ENCODE measurements at regions not wholly inside any gene's neighbourhood (a gene's known extent, or its start where the extent isn't known, plus 50 kb on each side); places are given as distances from the start of the nearest gene placed in this dataset.

- peaks cover 0 to 5% (median 0%) of the 10 kb centered on the region in 4 donors for H3K4me1 ChIP-seq
- H3K9me3 ChIP-seq: no peaks in the 10 kb centered on the region
- intact Hi-C loops (cut with DNase I; ENCODE audit: low total_unique reads): no loop called here
- 71 to 75% methylated on average over 5 of the region's 5 CpGs for WGBS, 2 donors (ENCODE audit: low coverage in 1 of 2)
- no peak for DNase-seq
- in situ Hi-C loops (cut with MboI; ENCODE audit: low pct_ligation_motif_present in 1 of 4, low pct_unique_long_range_greater_than_20kb in 1 of 4, low sequenced_read_pairs in 3 of 4): loop anchor here in 2 of 4 donors (25.0 kb wide), 1 partner anchor 649 kb away; no protein-coding TSS in a partner anchor
- no peak overlapping the region for H3K4me3 ChIP-seq
- no peaks in the 10 kb centered on the region for H3K36me3 ChIP-seq
- no peak overlapping the region for H3K27ac ChIP-seq
- H3K27me3 ChIP-seq: no peaks in the 10 kb centered on the region
- TF ChIP-seq EP300 (IDR thresholded peaks at IDR 0.05; ENCODE audit: low read depth) (no peak), POLR2A (IDR thresholded peaks at IDR 0.05) (no peak), POLR2AphosphoS5 (IDR thresholded peaks at IDR 0.05) (no peak)
- TF ChIP-seq, protein P1, sequence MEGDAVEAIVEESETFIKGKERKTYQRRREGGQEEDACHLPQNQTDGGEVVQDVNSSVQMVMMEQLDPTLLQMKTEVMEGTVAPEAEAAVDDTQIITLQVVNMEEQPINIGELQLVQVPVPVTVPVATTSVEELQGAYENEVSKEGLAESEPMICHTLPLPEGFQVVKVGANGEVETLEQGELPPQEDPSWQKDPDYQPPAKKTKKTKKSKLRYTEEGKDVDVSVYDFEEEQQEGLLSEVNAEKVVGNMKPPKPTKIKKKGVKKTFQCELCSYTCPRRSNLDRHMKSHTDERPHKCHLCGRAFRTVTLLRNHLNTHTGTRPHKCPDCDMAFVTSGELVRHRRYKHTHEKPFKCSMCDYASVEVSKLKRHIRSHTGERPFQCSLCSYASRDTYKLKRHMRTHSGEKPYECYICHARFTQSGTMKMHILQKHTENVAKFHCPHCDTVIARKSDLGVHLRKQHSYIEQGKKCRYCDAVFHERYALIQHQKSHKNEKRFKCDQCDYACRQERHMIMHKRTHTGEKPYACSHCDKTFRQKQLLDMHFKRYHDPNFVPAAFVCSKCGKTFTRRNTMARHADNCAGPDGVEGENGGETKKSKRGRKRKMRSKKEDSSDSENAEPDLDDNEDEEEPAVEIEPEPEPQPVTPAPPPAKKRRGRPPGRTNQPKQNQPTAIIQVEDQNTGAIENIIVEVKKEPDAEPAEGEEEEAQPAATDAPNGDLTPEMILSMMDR (IDR thresholded peaks at IDR 0.05): no peak
These were observed 112.5 kb downstream of the WDR11 start for GRCh38 chr10:120963594-120964220.

- in situ Hi-C loops (cut with MboI; ENCODE audit: low pct_ligation_motif_present in 1 of 4, low pct_unique_long_range_greater_than_20kb in 1 of 4, low sequenced_read_pairs in 3 of 4): loop anchor here in 2 of 4 donors (25.0 kb wide), 1 partner anchor 646 kb away; no protein-coding TSS in a partner anchor
- 82 to 100% methylated on average over 3 to 6 of the region's 6 CpGs for WGBS, 2 donors (ENCODE audit: low coverage in 1 of 2)
- H3K9me3 ChIP-seq: no peaks in the 10 kb centered on the region
These were observed 115.5 kb downstream of the WDR11 start for GRCh38 chr10:120966657-120967045.

GRCh38 chr10:120969219-120969645, 118.1 kb downstream of the WDR11 start:
- WGBS, 2 donors (ENCODE audit: low coverage in 1 of 2): 57 to 67% methylated on average over 5 of the region's 5 CpGs
- in situ Hi-C loops (cut with MboI; ENCODE audit: low pct_ligation_motif_present in 1 of 4, low pct_unique_long_range_greater_than_20kb in 1 of 4, low sequenced_read_pairs in 3 of 4): loop anchor here in 2 of 4 donors (25.0 kb wide), 1 partner anchor 643 kb away; no protein-coding TSS in a partner anchor
- no peak overlapping the region for H3K27ac ChIP-seq

More at GRCh38 chr10:120966657-120967045, 115.5 kb downstream of the WDR11 start:
- Histone ChIP-seq H3K36me3 (no peaks in the 10 kb centered on the region), H3K4me1 (peaks cover 0 to 5% (median 0%) of the 10 kb centered on the region in 4 donors), H3K4me3 (no peak overlapping the region), H3K27me3 (no peaks in the 10 kb centered on the region), H3K27ac (no peak overlapping the region)
- no peak for DNase-seq
- intact Hi-C loops (cut with DNase I; ENCODE audit: low total_unique reads): no loop called here
- TF ChIP-seq, protein P1 (IDR thresholded peaks at IDR 0.05): no peak
- TF ChIP-seq POLR2AphosphoS5 (IDR thresholded peaks at IDR 0.05) (no peak), POLR2A (IDR thresholded peaks at IDR 0.05) (no peak), EP300 (IDR thresholded peaks at IDR 0.05; ENCODE audit: low read depth) (no peak)

DNA sequence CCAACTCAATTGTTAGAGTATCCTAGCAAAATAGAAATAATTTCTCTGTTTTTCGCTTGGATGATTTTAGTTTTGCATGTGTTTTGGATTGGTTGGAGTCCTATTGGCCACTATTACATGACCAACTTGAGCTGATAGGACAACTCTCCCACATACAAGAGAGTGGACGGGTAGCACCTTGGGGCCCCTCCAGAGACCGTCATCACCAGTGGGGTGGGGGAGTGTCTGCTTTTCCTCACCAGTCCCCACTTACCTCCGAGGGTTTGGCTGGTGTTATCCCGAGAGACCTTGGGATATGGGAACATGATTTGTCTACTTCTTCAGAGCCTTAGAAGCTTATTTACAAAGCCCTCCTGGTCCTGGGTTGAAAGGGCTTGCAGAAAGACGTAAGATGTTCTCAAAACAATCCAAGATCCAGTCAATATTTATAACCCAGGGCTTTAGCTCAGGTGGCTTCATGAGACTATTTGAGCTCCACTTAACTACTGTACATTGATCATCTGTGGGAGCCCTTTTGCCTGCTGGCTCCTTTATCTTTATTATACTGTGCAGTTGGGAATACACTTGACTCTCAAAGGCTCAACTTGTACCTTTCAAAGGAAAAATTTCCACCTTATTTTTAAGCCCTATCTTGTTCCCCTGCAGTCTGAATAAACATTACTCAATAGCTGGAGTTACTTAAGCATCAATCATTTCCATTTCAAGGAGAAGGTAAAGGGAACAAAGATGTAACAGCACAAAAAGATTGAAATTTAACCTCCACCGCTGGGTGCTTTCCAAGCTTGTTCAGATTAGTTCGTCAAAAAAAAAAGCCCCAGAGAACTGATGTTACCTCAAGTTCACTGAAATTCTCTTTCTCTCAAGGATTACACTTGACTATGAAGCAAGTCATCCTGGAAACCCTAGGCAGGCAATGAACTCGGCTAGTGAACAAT, 119.7 kb downstream of the WDR11 start:
- 84 to 100% methylated on average over 4 to 9 of the region's 9 CpGs for WGBS, 2 donors (ENCODE audit: low coverage in 1 of 2)
- TF ChIP-seq, protein P1 (IDR thresholded peaks at IDR 0.05): no peak
- TF ChIP-seq POLR2AphosphoS5 (IDR thresholded peaks at IDR 0.05) (no peak), POLR2A (IDR thresholded peaks at IDR 0.05) (no peak), EP300 (IDR thresholded peaks at IDR 0.05; ENCODE audit: low read depth) (no peak)
- H3K4me3 ChIP-seq: no peak overlapping the region
- in situ Hi-C loops (cut with MboI; ENCODE audit: low pct_ligation_motif_present in 1 of 4, low pct_unique_long_range_greater_than_20kb in 1 of 4, low sequenced_read_pairs in 3 of 4): loop anchor here in 2 of 4 donors (25.0 kb wide), 1 partner anchor 641 kb away; no protein-coding TSS in a partner anchor
- H3K27me3 ChIP-seq: peaks cover 11% of the 10 kb centered on the region
- no peak for DNase-seq
- H3K4me1 ChIP-seq: no peaks in the 10 kb centered on the region
- peaks cover 0 to 5% of the 10 kb centered on the region in 2 donors for H3K9me3 ChIP-seq
- no peaks in the 10 kb centered on the region for H3K36me3 ChIP-seq
- intact Hi-C loops (cut with DNase I; ENCODE audit: low total_unique reads): no loop called here
- no peak overlapping the region for H3K27ac ChIP-seq

More at GRCh38 chr10:120969219-120969645, 118.1 kb downstream of the WDR11 start:
- H3K27me3 ChIP-seq: peaks cover 9% of the 10 kb centered on the region
- H3K4me1 ChIP-seq: no peaks in the 10 kb centered on the region
- H3K9me3 ChIP-seq: peaks cover 0 to 5% of the 10 kb centered on the region in 2 donors
- DNase-seq: no peak
- TF ChIP-seq POLR2A (IDR thresholded peaks at IDR 0.05): no peak
- no peak overlapping the region for H3K4me3 ChIP-seq
- intact Hi-C loops (cut with DNase I; ENCODE audit: low total_unique reads): loop anchor here (1.0 kb wide), 1 partner anchor 40 kb away; no protein-coding TSS in a partner anchor
- no peaks in the 10 kb centered on the region for H3K36me3 ChIP-seq
